Activated CD8-positive, alpha-beta T cell treated with anti-CD3 and anti-CD28 coated beads, Interleukin-2, amount 10 ng/mL, durations not matched to agents 7 days and 5 days (primary cell): ENCODE measurements at regions not wholly inside any gene's neighbourhood (a gene's known extent, or its start where the extent isn't known, plus 50 kb on each side); places are given as distances from the start of the nearest gene placed in this dataset.
A peak's percentile ranks its signal among the peaks of the same experiment; 100 is the strongest.
"Not testable (repeated sequence)": the region's sequence is repeated elsewhere in the genome, so short reads cannot be mapped to it uniquely, and the experiment has no call there.

Experiments used
- ATAC-seq: fragments of 150-1000 bp; cut with Tn5 transposase; one replicate; pipeline ENCODE4 v1.10.0; 2021; ENCODE audit warnings: moderate library complexity
- CTCF ChIA-PET: fragments of 350-600 bp; sonication (Branson Sonifier 250); formaldehyde crosslinking; loops from one replicate; lab custom pipeline; 2021; ENCODE audit warnings: antibody characterized with exemption; lab: Charles Lee
- POLR2A ChIA-PET: fragments of 350-600 bp; sonication (Branson Sonifier 250); formaldehyde crosslinking; loops from one replicate; lab custom pipeline; 2021; ENCODE audit warnings: antibody characterized with exemption; lab: Charles Lee
- DNase-seq: peaks from one replicate; pipeline ENCODE4 v3.0.0-alpha.2; 2020
- H3K27ac Mint-ChIP-seq: one replicate; pipeline ENCODE4 v1.8.0; 2021; ENCODE audit warnings: mild to moderate bottlenecking, mixed read lengths
- H3K27me3 Mint-ChIP-seq: one replicate; pipeline ENCODE4 v1.8.0; 2021; ENCODE audit warnings: low read depth, mixed read lengths
- H3K36me3 Mint-ChIP-seq: one replicate; pipeline ENCODE4 v1.8.0; 2021; ENCODE audit warnings: low read depth, mixed read lengths
- H3K4me1 Mint-ChIP-seq: one replicate; pipeline ENCODE4 v1.8.0; 2021; ENCODE audit warnings: low read depth, mixed read lengths
- H3K4me3 Mint-ChIP-seq: one replicate; pipeline ENCODE4 v1.8.0; 2021; ENCODE audit warnings: mild to moderate bottlenecking, mixed read lengths
- H3K9me3 Mint-ChIP-seq: one replicate; pipeline ENCODE4 v1.8.0; 2022; ENCODE audit warnings: mixed read lengths; ENCODE audit not compliant: insufficient read depth

GRCh38 chr17:36844013-36844412 lies 93.3 kb upstream of the LHX1 start:
- H3K36me3 Mint-ChIP-seq: no peaks in the 10 kb centered on the region
- ATAC-seq (no peak), DNase-seq (no peak)
- H3K27me3 Mint-ChIP-seq: peaks cover 35% of the 10 kb centered on the region
- POLR2A ChIA-PET: no interaction called here
- H3K4me3 Mint-ChIP-seq: no peak overlapping the region
- no peaks in the 10 kb centered on the region for H3K9me3 Mint-ChIP-seq
- CTCF ChIA-PET: no interaction called here
- no peaks in the 10 kb centered on the region for H3K4me1 Mint-ChIP-seq
- no peak overlapping the region for H3K27ac Mint-ChIP-seq

GRCh38 chr17:36844601-36845000 lies 92.7 kb upstream of the LHX1 start:
- Mint-ChIP-seq H3K9me3 (no peaks in the 10 kb centered on the region), H3K4me1 (peaks cover 2% of the 10 kb centered on the region), H3K27ac (no peak overlapping the region), H3K27me3 (peaks cover 34% of the 10 kb centered on the region), H3K36me3 (no peaks in the 10 kb centered on the region), H3K4me3 (no peak overlapping the region)
- DNase-seq (no peak), ATAC-seq (no peak)
- ChIA-PET CTCF (no interaction called here), POLR2A (no interaction called here)

DNA sequence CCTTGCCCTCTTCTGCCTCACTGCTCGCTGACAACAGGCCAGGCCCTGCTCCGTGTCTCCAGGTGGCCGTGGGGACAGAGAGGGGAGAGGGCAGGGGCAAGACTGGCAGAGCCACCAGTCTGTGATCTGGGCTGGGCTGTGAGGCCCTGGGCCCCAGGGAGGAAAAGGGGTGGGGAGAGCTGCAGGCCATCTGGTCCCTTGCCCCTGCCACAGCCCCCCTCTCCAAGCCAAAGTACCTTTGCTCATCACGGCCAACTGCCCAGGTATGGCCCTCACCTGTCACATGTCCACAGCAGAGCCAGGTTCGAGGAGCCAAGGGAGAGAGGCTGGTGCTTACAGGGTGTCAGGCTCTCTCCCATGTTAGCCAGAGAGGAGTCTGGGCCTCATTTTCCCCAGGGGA lies 91.4 kb upstream of the LHX1 start:
- CTCF ChIA-PET: no interaction called here
- DNase-seq (no peak), ATAC-seq (no peak)
- Mint-ChIP-seq H3K4me1 (peaks cover 10% of the 10 kb centered on the region), H3K4me3 (no peak overlapping the region), H3K36me3 (no peaks in the 10 kb centered on the region), H3K27me3 (peaks cover 32% of the 10 kb centered on the region), H3K9me3 (no peaks in the 10 kb centered on the region), H3K27ac (no peak overlapping the region)
- POLR2A ChIA-PET: no interaction called here

- Mint-ChIP-seq H3K36me3 (no peaks in the 10 kb centered on the region), H3K27ac (no peak overlapping the region), H3K27me3 (peaks cover 29% of the 10 kb centered on the region), H3K9me3 (no peaks in the 10 kb centered on the region), H3K4me3 (no peak overlapping the region), H3K4me1 (peaks cover 10% of the 10 kb centered on the region)
- ChIA-PET CTCF (no interaction called here), POLR2A (no interaction called here)
- DNase-seq: no peak
- no peak for ATAC-seq
These were observed 90.6 kb upstream of the LHX1 start for GRCh38 chr17:36846410-36847292.

GRCh38 chr17:36848008-36848902 lies 89.0 kb upstream of the LHX1 start:
- no peak overlapping the region for H3K27ac Mint-ChIP-seq
- ATAC-seq (no peak), DNase-seq (no peak)
- H3K27me3 Mint-ChIP-seq: peaks cover 30% of the 10 kb centered on the region
- H3K4me3 Mint-ChIP-seq: no peak overlapping the region
- no peaks in the 10 kb centered on the region for H3K9me3 Mint-ChIP-seq
- no peaks in the 10 kb centered on the region for H3K36me3 Mint-ChIP-seq
- CTCF ChIA-PET: no interaction called here
- peaks cover 10% of the 10 kb centered on the region for H3K4me1 Mint-ChIP-seq
- POLR2A ChIA-PET: no interaction called here

DNA sequence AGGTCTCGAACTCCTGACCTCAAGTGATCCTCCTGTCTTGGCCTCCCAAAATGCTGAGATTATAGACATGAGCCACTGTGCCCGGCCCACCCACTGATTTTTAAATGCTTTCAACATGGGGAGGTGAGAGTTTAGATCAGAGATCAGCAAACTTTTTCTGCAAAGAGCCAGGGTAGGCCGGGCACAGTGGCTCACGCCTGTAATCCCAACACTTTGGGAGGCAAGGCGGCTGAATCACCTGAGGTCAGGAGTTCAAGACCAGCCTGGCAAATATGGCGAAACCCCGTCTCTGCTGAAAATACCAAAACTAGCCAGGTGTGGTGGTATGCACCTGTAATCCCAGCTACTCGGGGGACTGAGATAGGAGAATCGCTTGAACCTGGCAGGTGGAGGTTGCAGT lies 88.3 kb upstream of the LHX1 start:
- CTCF ChIA-PET, ATAC-seq, H3K4me3 Mint-ChIP-seq, H3K27ac Mint-ChIP-seq, H3K36me3 Mint-ChIP-seq, POLR2A ChIA-PET, H3K4me1 Mint-ChIP-seq, H3K9me3 Mint-ChIP-seq, DNase-seq: not testable (repeated sequence)
- peaks cover 27% of the 10 kb centered on the region for H3K27me3 Mint-ChIP-seq

- Mint-ChIP-seq H3K9me3 (no peaks in the 10 kb centered on the region), H3K27me3 (peaks cover 20% of the 10 kb centered on the region), H3K4me3 (no peak overlapping the region), H3K36me3 (no peaks in the 10 kb centered on the region), H3K27ac (no peak overlapping the region), H3K4me1 (peaks cover 10% of the 10 kb centered on the region)
- DNase-seq: peak; percentile 21
- ChIA-PET POLR2A (no interaction called here), CTCF (no interaction called here)
- no peak for ATAC-seq
These were observed 87.4 kb upstream of the LHX1 start for GRCh38 chr17:36849871-36850348.

DNA sequence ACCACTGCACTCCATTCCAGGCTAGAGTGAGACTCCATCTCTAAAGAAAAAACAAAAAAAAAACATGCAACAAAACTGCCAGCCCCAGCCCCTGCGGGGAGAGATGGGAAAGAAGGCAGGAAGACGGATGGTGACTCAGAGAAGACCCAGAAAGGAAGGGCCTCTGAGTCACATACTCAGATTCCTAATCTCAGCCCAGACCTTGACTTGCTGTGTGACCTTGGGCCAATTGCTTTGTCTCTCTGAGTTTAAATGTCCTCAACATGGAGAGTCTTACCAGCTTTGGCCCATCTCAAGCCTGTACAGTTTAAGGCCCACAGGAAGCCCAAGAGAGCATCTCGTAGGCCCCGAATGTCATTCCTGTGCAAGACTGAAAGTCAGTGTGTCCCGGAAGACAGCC lies 86.5 kb upstream of the LHX1 start:
- no peak overlapping the region for H3K4me3 Mint-ChIP-seq

DNA sequence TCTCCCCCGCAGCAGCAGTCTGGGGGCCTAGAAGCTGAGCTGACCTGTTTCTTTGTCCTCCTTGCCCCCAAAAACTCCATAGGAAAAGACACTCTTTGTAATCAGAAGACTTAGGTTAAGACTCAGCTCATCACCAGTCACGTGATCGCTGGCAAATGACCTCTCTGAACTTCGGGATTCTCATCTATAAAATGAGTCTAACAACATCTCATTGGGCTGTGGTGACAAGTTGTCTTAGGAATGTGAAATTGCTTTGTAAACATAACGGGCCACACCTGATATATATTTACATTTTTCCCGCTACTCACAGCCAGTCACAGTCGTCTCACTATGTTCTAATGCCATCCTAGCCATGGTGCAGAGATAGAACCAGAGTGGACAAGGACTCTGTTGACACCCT lies 86.0 kb upstream of the LHX1 start:
- POLR2A ChIA-PET: no interaction called here
- Mint-ChIP-seq H3K4me3 (no peak overlapping the region), H3K4me1 (peaks cover 10% of the 10 kb centered on the region), H3K9me3 (no peaks in the 10 kb centered on the region), H3K27me3 (peaks cover 11% of the 10 kb centered on the region), H3K36me3 (no peaks in the 10 kb centered on the region), H3K27ac (no peak overlapping the region)
- no peak for ATAC-seq
- DNase-seq: no peak
- CTCF ChIA-PET: no interaction called here

More for the DNA sequence above, 86.5 kb upstream of the LHX1 start:
- H3K27me3 Mint-ChIP-seq: peaks cover 11% of the 10 kb centered on the region
- no peaks in the 10 kb centered on the region for H3K9me3 Mint-ChIP-seq
- H3K36me3 Mint-ChIP-seq: no peaks in the 10 kb centered on the region
- ATAC-seq (no peak), DNase-seq (no peak)
- ChIA-PET CTCF (no interaction called here), POLR2A (no interaction called here)
- no peak overlapping the region for H3K27ac Mint-ChIP-seq
- peaks cover 10% of the 10 kb centered on the region for H3K4me1 Mint-ChIP-seq

DNA sequence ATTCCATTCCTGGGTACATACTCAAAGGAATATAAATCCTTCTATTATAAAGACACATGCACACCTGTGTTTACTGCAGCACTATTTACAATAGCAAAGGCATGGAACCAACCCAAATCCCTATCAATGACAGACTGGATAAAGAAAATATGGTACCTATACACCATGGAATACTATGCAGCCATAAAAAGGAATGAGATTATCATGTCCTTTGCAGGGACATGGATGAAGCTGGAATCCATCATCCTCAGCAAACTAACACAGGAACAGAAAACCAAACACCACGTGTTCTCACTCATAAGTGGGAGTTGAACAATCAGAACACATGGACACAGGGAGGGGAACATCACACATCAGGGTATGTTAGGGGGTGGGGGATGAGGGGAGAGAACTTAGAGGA lies 84.8 kb upstream of the LHX1 start:
- H3K4me1 Mint-ChIP-seq, H3K4me3 Mint-ChIP-seq, ATAC-seq, H3K36me3 Mint-ChIP-seq, CTCF ChIA-PET, DNase-seq, POLR2A ChIA-PET, H3K27ac Mint-ChIP-seq, H3K9me3 Mint-ChIP-seq: not testable (repeated sequence)
- peaks cover 14% of the 10 kb centered on the region for H3K27me3 Mint-ChIP-seq

- POLR2A ChIA-PET: no interaction called here
- peaks cover 14% of the 10 kb centered on the region for H3K27me3 Mint-ChIP-seq
- H3K4me3 Mint-ChIP-seq: no peak overlapping the region
- DNase-seq (no peak), ATAC-seq (no peak)
- H3K4me1 Mint-ChIP-seq: peaks cover 4% of the 10 kb centered on the region
- CTCF ChIA-PET: no interaction called here
- no peak overlapping the region for H3K27ac Mint-ChIP-seq
- no peaks in the 10 kb centered on the region for H3K36me3 Mint-ChIP-seq
- no peaks in the 10 kb centered on the region for H3K9me3 Mint-ChIP-seq
These were observed 82.3 kb upstream of the LHX1 start for GRCh38 chr17:36854982-36855381.

DNA sequence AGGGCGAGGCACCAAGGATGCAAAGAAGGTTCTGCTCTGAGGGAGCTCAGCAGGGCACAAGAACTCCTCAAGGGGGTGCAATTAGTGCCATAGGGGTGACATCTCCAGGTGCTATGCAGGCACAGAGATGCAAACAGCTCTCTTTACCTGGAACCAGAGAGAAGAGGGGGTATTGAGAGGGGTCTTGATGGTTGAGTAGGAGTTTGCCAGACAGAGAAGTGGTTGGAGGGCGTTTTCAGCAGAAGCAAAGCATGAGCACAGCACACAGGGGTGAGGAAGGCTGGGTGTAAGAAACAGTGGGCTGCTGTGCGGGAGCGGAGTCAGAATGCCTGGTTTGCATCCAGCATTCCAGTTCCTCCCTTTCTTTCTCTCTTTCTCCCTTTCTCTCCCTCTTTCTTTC lies 81.8 kb upstream of the LHX1 start:
- Mint-ChIP-seq H3K4me1 (peaks cover 2% of the 10 kb centered on the region), H3K27ac (no peak overlapping the region), H3K27me3 (peaks cover 14% of the 10 kb centered on the region), H3K9me3 (no peaks in the 10 kb centered on the region), H3K36me3 (no peaks in the 10 kb centered on the region), H3K4me3 (no peak overlapping the region)
- ChIA-PET CTCF (no interaction called here), POLR2A (no interaction called here)
- no peak for ATAC-seq
- DNase-seq: no peak
